IMR-90 (cell line): ENCODE measurements at regions not wholly inside any gene's neighbourhood (a gene's known extent, or its start where the extent isn't known, plus 50 kb on each side); places are given as distances from the start of the nearest gene placed in this dataset.

Source experiments
- ATAC-seq: fragments of 200-7000 bp; cut with Tn5 transposase; 2 replicates; pipeline ENCODE4 v1.9.1; 2020; ENCODE audit warnings: low read depth, mild to moderate bottlenecking, moderate library complexity
- BruUV-seq: library from RNA; stranded (reverse); fragments of 400-500 nt; replicated peaks from 2 replicates; lab custom pipeline; 2021; lab: Mats Ljungman, UMichigan
- CTCF ChIA-PET: fragments of 300-600 bp; formaldehyde crosslinking; extraction: SDS; loops from one replicate; lab custom pipeline; 2021; ENCODE audit warnings: antibody characterized with exemption; lab: Yijun Ruan, JAX
- POLR2A ChIA-PET: fragments of 300-600 bp; sonication (Branson Sonifier 250); formaldehyde crosslinking; loops from one replicate; lab custom pipeline; 2022; ENCODE audit warnings: antibody characterized with exemption; ENCODE audit not compliant: unreplicated experiment; lab: Charles Lee
- DNase-seq: peaks from one replicate; pipeline ENCODE4 v3.0.0; 2013
- H2AFZ ChIP-seq: replicated peaks from 2 replicates; pipeline ENCODE3; 2013; ENCODE audit warnings: low read length, mild to moderate bottlenecking; ENCODE audit not compliant: poor library complexity
- H2AK5ac ChIP-seq: 2 replicates; pipeline ENCODE4 v1.6.1; 2013; ENCODE audit warnings: low read depth, low read length, inconsistent platforms
- H2AK9ac ChIP-seq: replicated peaks from 2 replicates; pipeline ENCODE3; 2013; ENCODE audit warnings: mild to moderate bottlenecking, low read depth, low read length, moderate library complexity; ENCODE audit not compliant: poor library complexity
- H2BK120ac ChIP-seq: 2 replicates; pipeline ENCODE4 v1.6.1; 2013; ENCODE audit warnings: low read depth, low read length, inconsistent platforms
- H2BK15ac ChIP-seq: 3 replicates; pipeline ENCODE4 v1.6.1; 2013; ENCODE audit warnings: low read depth, low read length, inconsistent platforms
- H2BK20ac ChIP-seq: 2 replicates; pipeline ENCODE4 v1.6.1; 2013; ENCODE audit warnings: low read depth, mild to moderate bottlenecking, inconsistent platforms, low read length, moderate library complexity
- H2BK5ac ChIP-seq: 2 replicates; pipeline ENCODE4 v1.6.1; 2013; ENCODE audit warnings: mild to moderate bottlenecking, low read depth, low read length, inconsistent platforms; ENCODE audit not compliant: poor library complexity, severe bottlenecking
- H3K14ac ChIP-seq: replicated peaks from 2 replicates; pipeline ENCODE4 v1.6.1; 2013; ENCODE audit warnings: low read depth, low read length, inconsistent platforms
- H3K18ac ChIP-seq: 2 replicates; pipeline ENCODE4 v1.6.1; 2013; ENCODE audit warnings: low read depth, low read length, control low read depth
- H3K23ac ChIP-seq: 2 replicates; pipeline ENCODE4 v1.6.1; 2013; ENCODE audit warnings: low read depth, low read length, inconsistent platforms
- H3K27ac ChIP-seq: 2 replicates; pipeline ENCODE4 v1.5.1; 2013; ENCODE audit warnings: mild to moderate bottlenecking, control low read depth, low read length; ENCODE audit not compliant: insufficient read depth
- H3K27me3 ChIP-seq: 2 replicates; pipeline ENCODE4 v1.6.1; 2013; ENCODE audit warnings: low read length; ENCODE audit not compliant: control insufficient read depth, insufficient read depth
- H3K36me3 ChIP-seq: 2 replicates; pipeline ENCODE4 v1.6.1; 2013; ENCODE audit warnings: low read length, mixed read lengths; ENCODE audit not compliant: control insufficient read depth, insufficient read depth
- H3K4ac ChIP-seq: 2 replicates; pipeline ENCODE4 v1.6.1; 2013; ENCODE audit warnings: low read depth, low read length, inconsistent platforms
- H3K4me1 ChIP-seq: 2 replicates; pipeline ENCODE4 v1.6.1; 2013; ENCODE audit warnings: low read length, mixed read lengths; ENCODE audit not compliant: control insufficient read depth, insufficient read depth
- H3K4me2 ChIP-seq: 2 replicates; pipeline ENCODE4 v1.6.1; 2013; ENCODE audit warnings: low read depth, mild to moderate bottlenecking, control low read depth, low read length, moderate library complexity
- H3K4me3 ChIP-seq: 2 replicates; pipeline ENCODE4 v1.5.1; 2013; ENCODE audit warnings: low read depth, mild to moderate bottlenecking, control low read depth, low read length, moderate library complexity; ENCODE audit not compliant: insufficient read depth
- H3K56ac ChIP-seq: 2 replicates; pipeline ENCODE4 v1.6.1; 2013; ENCODE audit warnings: low read length, inconsistent platforms; ENCODE audit not compliant: insufficient read depth; ENCODE audit errors: extremely low read depth
- H3K79me1 ChIP-seq, 2 experiments: 2 replicates each; pipeline ENCODE4 v1.6.1; 2013; ENCODE audit warnings: low read length in 2 of 2, inconsistent platforms in 1 of 2, low read depth in 1 of 2
- H3K9ac ChIP-seq: 2 replicates; pipeline ENCODE4 v1.6.1; 2013; ENCODE audit warnings: low read depth, low read length, control low read depth
- H3K9me1 ChIP-seq: 2 replicates; pipeline ENCODE4 v1.6.1; 2013; ENCODE audit warnings: low read length, inconsistent platforms; ENCODE audit not compliant: insufficient read depth
- H3K9me3 ChIP-seq: 2 replicates; pipeline ENCODE4 v1.6.1; 2013; ENCODE audit warnings: low read length; ENCODE audit not compliant: control insufficient read depth, insufficient read depth
- H4K20me1 ChIP-seq: 2 replicates; pipeline ENCODE4 v1.6.1; 2013; ENCODE audit warnings: low read length, inconsistent platforms; ENCODE audit not compliant: insufficient read depth
- H4K5ac ChIP-seq: 2 replicates; pipeline ENCODE4 v1.6.1; 2013; ENCODE audit warnings: mild to moderate bottlenecking, low read depth, low read length, control low read depth
- H4K8ac ChIP-seq, 2 experiments: 2 replicates each; pipeline ENCODE4 v1.6.1; 2013; ENCODE audit warnings: low read depth in 2 of 2, low read length in 2 of 2, control low read depth in 1 of 2, inconsistent platforms in 1 of 2
- H4K91ac ChIP-seq: 2 replicates; pipeline ENCODE4 v1.6.1; 2013; ENCODE audit warnings: low read depth, low read length, inconsistent platforms; ENCODE audit not compliant: insufficient read depth
- BHLHE40 ChIP-seq: fragments of 150-350 bp; IDR thresholded peaks from 2 replicates; pipeline ENCODE4 v1.6.1; 2016; ENCODE audit warnings: mild to moderate bottlenecking, low read depth, low read length
- CEBPB ChIP-seq: IDR thresholded peaks from 2 replicates; pipeline ENCODE4 v1.6.1; 2012; ENCODE audit warnings: low read depth, low read length, improper control_type of control experiment
- CHD1 ChIP-seq: IDR thresholded peaks from 2 replicates; pipeline ENCODE4 v1.6.1; 2012; ENCODE audit warnings: low read depth, low read length, improper control_type of control experiment
- CTCF ChIP-seq: conservative IDR thresholded peaks from 2 replicates; pipeline ENCODE4 v1.5.1; 2012; ENCODE audit warnings: mild to moderate bottlenecking, low read depth, low read length, improper control_type of control experiment
- ELK1 ChIP-seq: fragments of 150-350 bp; IDR thresholded peaks from 2 replicates; pipeline ENCODE4 v1.6.1; 2016; ENCODE audit warnings: low read depth, mild to moderate bottlenecking, low read length, moderate library complexity, borderline replicate concordance
- FOS ChIP-seq: fragments of 150-350 bp; IDR thresholded peaks from 2 replicates; pipeline ENCODE4 v1.6.1; 2016; ENCODE audit warnings: low read depth, low read length
- MAFK ChIP-seq: IDR thresholded peaks from 2 replicates; pipeline ENCODE4 v1.6.1; 2012; ENCODE audit warnings: low read depth, low read length, improper control_type of control experiment
- MAZ ChIP-seq: IDR thresholded peaks from 2 replicates; pipeline ENCODE4 v1.6.1; 2012; ENCODE audit warnings: low read depth, mild to moderate bottlenecking, low read length, improper control_type of control experiment, moderate library complexity, borderline replicate concordance
- MXI1 ChIP-seq: IDR thresholded peaks from 2 replicates; pipeline ENCODE4 v1.6.1; 2012; ENCODE audit warnings: low read depth, mild to moderate bottlenecking, low read length, moderate library complexity, borderline replicate concordance
- NFE2L2 ChIP-seq: fragments of 150-350 bp; IDR thresholded peaks from 2 replicates; pipeline ENCODE4 v1.6.1; 2016; ENCODE audit warnings: low read depth, mild to moderate bottlenecking, low read length
- POLR2A ChIP-seq: IDR thresholded peaks from 2 replicates; pipeline ENCODE4 v1.6.1; 2012; ENCODE audit warnings: mild to moderate bottlenecking, low read depth, low read length
- RAD21 ChIP-seq: IDR thresholded peaks from 2 replicates; pipeline ENCODE4 v1.6.1; 2012; ENCODE audit warnings: low read length, improper control_type of control experiment
- RCOR1 ChIP-seq: IDR thresholded peaks from 2 replicates; pipeline ENCODE4 v1.6.1; 2012; ENCODE audit warnings: mild to moderate bottlenecking, low read length, improper control_type of control experiment; ENCODE audit not compliant: insufficient replicate concordance
- RFX5 ChIP-seq: IDR thresholded peaks from 2 replicates; pipeline ENCODE4 v1.8.0; 2012; ENCODE audit warnings: low read depth, mild to moderate bottlenecking, low read length, moderate library complexity
- SMC3 ChIP-seq: fragments of 150-350 bp; IDR thresholded peaks from 2 replicates; pipeline ENCODE4 v1.6.1; 2016; ENCODE audit warnings: low read depth, mild to moderate bottlenecking, antibody characterized with exemption, low read length, moderate library complexity
- USF2 ChIP-seq: fragments of 150-350 bp; IDR thresholded peaks from 2 replicates; pipeline ENCODE4 v1.6.1; 2017; ENCODE audit warnings: mild to moderate bottlenecking, antibody characterized with exemption, low read length, low read depth
- WGBS, 2 experiments: methylation state at CpG; one replicate each; pipeline versions ENCODE4 v1.1.5 to v1.1.7; 2013; ENCODE audit warnings: missing lambda C conversion rate in 2 of 2; ENCODE audit not compliant: insufficient read length in 1 of 2; ENCODE audit errors: extremely low coverage in 2 of 2; 5-methylcytosine and 5-hydroxymethylcytosine counted together
- dilution Hi-C: fragments of 300-500 bp; cut with HindIII; formaldehyde crosslinking; loops from one replicate; pipeline ENCODE4 v1.14.3; 2018; ENCODE audit warnings: low sequenced_read_pairs; ENCODE audit not compliant: unreplicated experiment
- in situ Hi-C: fragments of 300-500 bp; cut with MboI; formaldehyde crosslinking; loops from 3 replicates; pipeline ENCODE4 v1.14.3; 2019; ENCODE audit warnings: low sequenced_read_pairs, inconsistent platforms, mixed read lengths
- intact Hi-C: fragments of 100-400 bp; cut with micrococcal nuclease; formaldehyde crosslinking; loops from 2 replicates; pipeline ENCODE4 v1.10.0; 2022

GRCh38 chr3:80263260-80263659 is 495.5 kb upstream of the ROBO1 start:
- DNase-seq (no peak), ATAC-seq (no peak)
- CTCF ChIA-PET, result interaction anchor here (0.5 kb wide), 1 partner anchor 307 kb away, joined by 5 read pairs; no protein-coding TSS in a partner anchor
- intact Hi-C loops (no loop called here), dilution Hi-C loops (no loop called here), in situ Hi-C loops (no loop called here)
- Histone ChIP-seq H2BK5ac (no peak overlapping the region), H3K18ac (no peak overlapping the region), H2AFZ (no peak overlapping the region), H3K36me3 (no peaks in the 10 kb centered on the region), H2AK9ac (no peak overlapping the region), H3K56ac (no peak overlapping the region), H3K79me1 (no peaks in the 10 kb centered on the region), H3K27ac (no peak overlapping the region), H4K8ac (no peak overlapping the region), H2AK5ac (no peak overlapping the region), H3K4me2 (no peak overlapping the region), H4K91ac (no peak overlapping the region), H3K14ac (no peak overlapping the region), H3K4me1 (no peaks in the 10 kb centered on the region), H2BK20ac (no peak overlapping the region), H3K4ac (no peak overlapping the region), H3K27me3 (no peaks in the 10 kb centered on the region), H4K20me1 (no peaks in the 10 kb centered on the region), H2BK15ac (no peak overlapping the region), H3K4me3 (no peak overlapping the region), H3K9me3 (no peaks in the 10 kb centered on the region), H4K5ac (no peak overlapping the region), H3K9me1 (no peaks in the 10 kb centered on the region), H3K9ac (no peak overlapping the region), H2BK120ac (no peak overlapping the region), H3K23ac (no peak overlapping the region)
- no CpG with 5 or more reads among the region's 3 CpGs for WGBS, 2 experiments
- BruUV-seq, result no TSS peak
- POLR2A ChIA-PET, result no interaction called here
- TF ChIP-seq CHD1 (no peak), BHLHE40 (no peak), USF2 (no peak), RCOR1 (no peak), MXI1 (no peak), FOS (no peak), CTCF (no peak), NFE2L2 (no peak), CEBPB (no peak), MAZ (no peak), SMC3 (no peak), RAD21 (no peak), RFX5 (no peak), ELK1 (no peak), POLR2A (no peak), MAFK (no peak)
